ENCODE measurements at regions not wholly inside any gene's neighbourhood (a gene's known extent, or its start where the extent isn't known, plus 50 kb on each side); places are given as distances from the start of the nearest gene placed in this dataset.

DNA sequence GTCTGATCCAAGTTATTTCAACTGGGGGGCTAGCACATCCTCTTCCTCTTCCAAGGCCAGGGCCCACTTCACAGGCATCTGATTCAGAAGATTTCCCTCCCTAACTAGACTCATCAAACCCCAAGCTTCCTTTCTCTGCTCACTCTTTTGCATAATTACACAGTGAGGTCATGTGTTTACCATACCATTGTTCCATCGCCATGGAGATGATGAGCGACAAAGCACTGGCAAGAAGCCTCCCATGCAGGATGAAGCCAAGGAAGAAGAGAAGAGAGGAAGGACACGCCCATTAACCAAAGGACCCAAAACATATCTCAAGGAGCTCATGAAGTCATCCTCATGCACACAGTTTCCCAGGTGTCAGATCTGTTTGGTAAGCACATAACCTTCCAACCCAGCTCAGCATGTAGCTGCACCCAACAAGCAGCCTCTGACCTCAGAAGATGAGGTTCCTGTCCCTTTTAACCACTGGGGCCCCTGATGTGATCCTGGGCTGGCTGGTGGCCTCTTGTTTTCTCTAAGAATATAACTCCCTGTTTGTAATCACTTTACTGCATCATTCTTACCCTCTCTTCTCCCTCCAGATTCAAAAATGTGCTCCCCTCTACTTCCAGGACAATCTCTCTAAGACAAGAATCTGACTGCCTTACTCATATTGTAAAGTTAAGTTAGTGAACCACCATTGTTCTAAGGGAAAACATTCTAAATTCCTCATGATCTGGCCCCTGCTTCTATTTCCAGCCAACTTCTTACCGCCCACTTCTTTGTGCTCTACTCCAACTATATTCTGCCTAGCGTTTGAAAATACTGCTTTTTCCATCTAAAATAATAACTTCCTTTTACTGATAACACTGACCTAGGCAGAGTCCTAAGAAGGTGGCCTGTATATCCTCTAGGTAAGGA, 190.1 kb downstream of the TTC32 start:
- Histone ChIP-seq H3K9me3 (replicated peaks; ENCODE audit: insufficient read depth, low read length) (no peaks in the 10 kb centered on the region), H4K20me1 (ENCODE audit: insufficient read depth, low read length) (no peaks in the 10 kb centered on the region), H3K79me2 (ENCODE audit: low read length) (no peaks in the 10 kb centered on the region), H3K36me3 (replicated peaks; ENCODE audit: insufficient read depth, low read length) (no peaks in the 10 kb centered on the region), H3K9me2 (replicated peaks; ENCODE audit: insufficient read depth, low read length) (no peaks in the 10 kb centered on the region), H3K9ac (ENCODE audit: low read length) (no peak overlapping the region), H3K27me3 (replicated peaks; ENCODE audit: insufficient read depth, low read length) (no peaks in the 10 kb centered on the region), H3K4me1 (ENCODE audit: low read length) (no peaks in the 10 kb centered on the region), H3F3A (ENCODE audit: insufficient read depth, low read length) (no peaks in the 10 kb centered on the region), H3K4me2 (ENCODE audit: low read depth, low read length) (no peak overlapping the region), H2AFZ (ENCODE audit: low read length) (no peak overlapping the region), H3K4me3 (ENCODE audit: low read length) (no peak overlapping the region), H3K27ac (ENCODE audit: low read length) (no peak overlapping the region)
- TF ChIP-seq CTCF (IDR thresholded peaks at IDR 0.05; ENCODE audit: low read length) (no peak), EZH2phosphoT487 (IDR thresholded peaks at IDR 0.05; ENCODE audit: low read length) (no peak)
- DNase-seq, result peak; percentile 9

DNA sequence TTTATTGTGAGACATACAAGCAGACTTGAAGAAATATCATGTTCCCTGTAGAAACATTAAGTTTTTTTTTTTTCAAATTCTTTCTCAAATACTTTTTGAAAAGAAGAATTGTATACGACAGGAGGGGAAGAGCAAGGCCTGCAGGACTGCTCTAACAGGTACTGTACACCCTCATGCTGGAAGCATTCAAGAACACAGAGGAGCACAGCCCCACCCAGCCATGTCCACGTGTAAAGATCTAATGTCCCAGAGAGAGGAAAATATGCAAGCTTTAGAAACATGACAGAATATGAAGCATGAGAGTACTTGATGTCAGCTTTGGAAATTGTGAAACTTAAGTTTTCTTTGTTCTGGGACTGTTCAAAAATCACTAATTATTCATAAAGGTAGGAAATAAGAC, 191.6 kb downstream of the TTC32 start:
- Histone ChIP-seq H3F3A (ENCODE audit: insufficient read depth, low read length) (no peaks in the 10 kb centered on the region), H3K36me3 (replicated peaks; ENCODE audit: insufficient read depth, low read length) (no peaks in the 10 kb centered on the region), H3K9ac (ENCODE audit: low read length) (no peak overlapping the region), H4K20me1 (ENCODE audit: insufficient read depth, low read length) (no peaks in the 10 kb centered on the region), H3K4me3 (ENCODE audit: low read length) (no peak overlapping the region), H2AFZ (ENCODE audit: low read length) (no peak overlapping the region), H3K4me1 (ENCODE audit: low read length) (no peaks in the 10 kb centered on the region), H3K9me3 (replicated peaks; ENCODE audit: insufficient read depth, low read length) (no peaks in the 10 kb centered on the region), H3K4me2 (ENCODE audit: low read depth, low read length) (no peak overlapping the region), H3K27me3 (replicated peaks; ENCODE audit: insufficient read depth, low read length) (no peaks in the 10 kb centered on the region), H3K79me2 (ENCODE audit: low read length) (no peaks in the 10 kb centered on the region), H3K9me2 (replicated peaks; ENCODE audit: insufficient read depth, low read length) (no peaks in the 10 kb centered on the region), H3K27ac (ENCODE audit: low read length) (no peak overlapping the region)
- DNase-seq, result no peak
- TF ChIP-seq CTCF (IDR thresholded peaks at IDR 0.05; ENCODE audit: low read length), result no peak
- TF ChIP-seq EZH2 (optimal IDR thresholded peaks at IDR 0.05; ENCODE audit: low read depth, low read length), result no peak
- no peak for TF ChIP-seq EZH2phosphoT487 (IDR thresholded peaks at IDR 0.05; ENCODE audit: low read length)

DNA sequence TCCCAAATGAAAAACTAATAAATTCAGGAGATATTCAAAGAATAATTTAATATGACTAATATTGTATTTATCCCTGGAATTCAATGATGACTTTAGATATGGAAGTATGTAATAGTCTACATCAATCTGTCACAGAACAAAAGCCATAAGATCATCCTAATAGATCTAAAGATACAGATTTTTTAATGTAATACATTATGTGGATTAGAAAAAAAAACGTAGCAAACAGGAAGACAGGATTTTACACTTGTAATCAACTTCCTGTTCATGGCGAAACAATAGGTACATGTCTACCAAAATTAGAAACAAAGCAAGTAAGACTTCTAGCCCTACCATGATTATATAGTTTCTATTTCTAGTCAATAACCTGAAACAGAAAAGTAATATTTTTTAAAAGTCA, 192.2 kb downstream of the TTC32 start:
- H3K9ac ChIP-seq (ENCODE audit: low read length), result no peak overlapping the region
- no peak overlapping the region for H2AFZ ChIP-seq (ENCODE audit: low read length)
- TF ChIP-seq CTCF (IDR thresholded peaks at IDR 0.05; ENCODE audit: low read length) (no peak), EZH2 (optimal IDR thresholded peaks at IDR 0.05; ENCODE audit: low read depth, low read length) (no peak), EZH2phosphoT487 (IDR thresholded peaks at IDR 0.05; ENCODE audit: low read length) (no peak)
- DNase-seq, result peak; percentile 7
- no peaks in the 10 kb centered on the region for H3K27me3 ChIP-seq (replicated peaks; ENCODE audit: insufficient read depth, low read length)
- no peak overlapping the region for H3K27ac ChIP-seq (ENCODE audit: low read length)
- H3K4me2 ChIP-seq (ENCODE audit: low read depth, low read length), result no peak overlapping the region; the same call in 1 of the 2 replicates
- H3K79me2 ChIP-seq (ENCODE audit: low read length), result no peaks in the 10 kb centered on the region
- no peak overlapping the region for H3K4me3 ChIP-seq (ENCODE audit: low read length)
- H3K4me1 ChIP-seq (ENCODE audit: low read length), result no peaks in the 10 kb centered on the region
- H3K9me2 ChIP-seq (replicated peaks; ENCODE audit: insufficient read depth, low read length), result no peaks in the 10 kb centered on the region
- H4K20me1 ChIP-seq (ENCODE audit: insufficient read depth, low read length), result no peaks in the 10 kb centered on the region
- H3K9me3 ChIP-seq (replicated peaks; ENCODE audit: insufficient read depth, low read length), result no peaks in the 10 kb centered on the region
- no peaks in the 10 kb centered on the region for H3F3A ChIP-seq (ENCODE audit: insufficient read depth, low read length)
- H3K36me3 ChIP-seq (replicated peaks; ENCODE audit: insufficient read depth, low read length), result no peaks in the 10 kb centered on the region

All from MM.1S (cell line).